ENCODE measurements at regions not wholly inside any gene's neighbourhood (a gene's known extent, or its start where the extent isn't known, plus 50 kb on each side); places are given as distances from the start of the nearest gene placed in this dataset.

GRCh38 chr10:45155784-45156183 is 155.1 kb downstream of the ZNF22 start:
- TF ChIP-seq, protein P1, sequence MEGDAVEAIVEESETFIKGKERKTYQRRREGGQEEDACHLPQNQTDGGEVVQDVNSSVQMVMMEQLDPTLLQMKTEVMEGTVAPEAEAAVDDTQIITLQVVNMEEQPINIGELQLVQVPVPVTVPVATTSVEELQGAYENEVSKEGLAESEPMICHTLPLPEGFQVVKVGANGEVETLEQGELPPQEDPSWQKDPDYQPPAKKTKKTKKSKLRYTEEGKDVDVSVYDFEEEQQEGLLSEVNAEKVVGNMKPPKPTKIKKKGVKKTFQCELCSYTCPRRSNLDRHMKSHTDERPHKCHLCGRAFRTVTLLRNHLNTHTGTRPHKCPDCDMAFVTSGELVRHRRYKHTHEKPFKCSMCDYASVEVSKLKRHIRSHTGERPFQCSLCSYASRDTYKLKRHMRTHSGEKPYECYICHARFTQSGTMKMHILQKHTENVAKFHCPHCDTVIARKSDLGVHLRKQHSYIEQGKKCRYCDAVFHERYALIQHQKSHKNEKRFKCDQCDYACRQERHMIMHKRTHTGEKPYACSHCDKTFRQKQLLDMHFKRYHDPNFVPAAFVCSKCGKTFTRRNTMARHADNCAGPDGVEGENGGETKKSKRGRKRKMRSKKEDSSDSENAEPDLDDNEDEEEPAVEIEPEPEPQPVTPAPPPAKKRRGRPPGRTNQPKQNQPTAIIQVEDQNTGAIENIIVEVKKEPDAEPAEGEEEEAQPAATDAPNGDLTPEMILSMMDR (IDR thresholded peaks at IDR 0.05; ENCODE audit: borderline replicate concordance, extremely low read depth, low read length, poor library complexity, severe bottlenecking) = no peak
- TF ChIP-seq EZH2 (IDR thresholded peaks at IDR 0.05; ENCODE audit: borderline replicate concordance, low read depth, low read length, severe bottlenecking) = no peak
